ENCODE measurements at regions not wholly inside any gene's neighbourhood (a gene's known extent, or its start where the extent isn't known, plus 50 kb on each side); places are given as distances from the start of the nearest gene placed in this dataset.

- Histone ChIP-seq H3K27ac (ENCODE audit: low read depth in 2 of 2, low read length in 2 of 2) (no peak overlapping the region), H3K9me3 (ENCODE audit: control insufficient read depth in 2 of 3, insufficient read depth in 1 of 3, low read length in 3 of 3) (no peaks in the 10 kb centered on the region), H3K36me3 (ENCODE audit: control insufficient read depth in 2 of 3, insufficient read depth in 3 of 3, low read length in 3 of 3) (no peaks in the 10 kb centered on the region), H3K4me3 (ENCODE audit: low read length in 3 of 3) (no peak overlapping the region), H3K27me3 (ENCODE audit: control insufficient read depth, insufficient read depth, low read length) (no peaks in the 10 kb centered on the region), H3K9ac (ENCODE audit: low read length in 3 of 3) (no peak overlapping the region), H3K4me1 (ENCODE audit: control insufficient read depth in 2 of 3, insufficient read depth in 2 of 3, low read depth in 1 of 3, low read length in 3 of 3) (no peaks in the 10 kb centered on the region)
- intact Hi-C loops (cut with DNase I): no loop called here
- TF ChIP-seq CTCF (IDR thresholded peaks at IDR 0.05; ENCODE audit: borderline replicate concordance, extremely low read depth, insufficient read depth): no peak
- DNase-seq (no peak), FAIRE-seq (no peak)
Measured at GRCh38 chr11:95531116-95531515, 258.5 kb downstream of the FAM76B start.

- Histone ChIP-seq H3K4me3 (ENCODE audit: low read length in 3 of 3) (no peak overlapping the region), H3K4me1 (ENCODE audit: control insufficient read depth in 2 of 3, insufficient read depth in 2 of 3, low read depth in 1 of 3, low read length in 3 of 3) (peaks cover 0 to 3% (median 0%) of the 10 kb centered on the region in 3 donors), H3K9ac (ENCODE audit: low read length in 3 of 3) (no peak overlapping the region), H3K27me3 (ENCODE audit: control insufficient read depth, insufficient read depth, low read length) (no peaks in the 10 kb centered on the region), H3K27ac (ENCODE audit: low read depth in 2 of 2, low read length in 2 of 2) (no peak overlapping the region), H3K36me3 (ENCODE audit: control insufficient read depth in 2 of 3, insufficient read depth in 3 of 3, low read length in 3 of 3) (no peaks in the 10 kb centered on the region), H3K9me3 (ENCODE audit: control insufficient read depth in 2 of 3, insufficient read depth in 1 of 3, low read length in 3 of 3) (no peaks in the 10 kb centered on the region)
- FAIRE-seq (no peak), DNase-seq (no peak)
- intact Hi-C loops (cut with DNase I): no loop called here
- TF ChIP-seq CTCF (IDR thresholded peaks at IDR 0.05; ENCODE audit: borderline replicate concordance, extremely low read depth, insufficient read depth): no peak
Measured at GRCh38 chr11:95524314-95525036, 265.1 kb downstream of the FAM76B start.

GRCh38 chr11:95522874-95523273 lies 266.7 kb downstream of the FAM76B start:
- FAIRE-seq: no peak
- intact Hi-C loops (cut with DNase I): no loop called here

More at GRCh38 chr11:95522874-95523273, 266.7 kb downstream of the FAM76B start:
- H3K36me3 ChIP-seq (ENCODE audit: control insufficient read depth in 2 of 3, insufficient read depth in 3 of 3, low read length in 3 of 3): no peaks in the 10 kb centered on the region
- H3K4me3 ChIP-seq (ENCODE audit: low read length in 3 of 3): no peak overlapping the region
- H3K27ac ChIP-seq (ENCODE audit: low read depth in 2 of 2, low read length in 2 of 2): no peak overlapping the region
- no peaks in the 10 kb centered on the region for H3K9me3 ChIP-seq (ENCODE audit: control insufficient read depth in 2 of 3, insufficient read depth in 1 of 3, low read length in 3 of 3)
- H3K4me1 ChIP-seq (ENCODE audit: control insufficient read depth in 2 of 3, insufficient read depth in 2 of 3, low read depth in 1 of 3, low read length in 3 of 3): peaks cover 0 to 3% (median 0%) of the 10 kb centered on the region in 3 donors
- TF ChIP-seq CTCF (IDR thresholded peaks at IDR 0.05; ENCODE audit: borderline replicate concordance, extremely low read depth, insufficient read depth): no peak
- DNase-seq: no peak
- H3K9ac ChIP-seq (ENCODE audit: low read length in 3 of 3): no peak overlapping the region
- no peaks in the 10 kb centered on the region for H3K27me3 ChIP-seq (ENCODE audit: control insufficient read depth, insufficient read depth, low read length)
